ENCODE measurements at regions not wholly inside any gene's neighbourhood (a gene's known extent, or its start where the extent isn't known, plus 50 kb on each side); places are given as distances from the start of the nearest gene placed in this dataset.

- Histone ChIP-seq H2AFZ (ENCODE audit: low read length) (no peak overlapping the region), H3K27me3 (ENCODE audit: insufficient read depth, low read length) (no peaks in the 10 kb centered on the region), H3K4me2 (ENCODE audit: insufficient read depth, low read length) (no peak overlapping the region), H3K4me3 (ENCODE audit: insufficient read depth, low read length) (no peak overlapping the region), H3K27ac (ENCODE audit: low read depth, low read length) (no peak overlapping the region), H3K36me3 (ENCODE audit: insufficient read depth, low read length) (no peaks in the 10 kb centered on the region), H3K4me1 (ENCODE audit: insufficient read depth, low read length) (peaks cover 26% of the 10 kb centered on the region), H3K79me2 (ENCODE audit: insufficient read depth, low read length) (no peaks in the 10 kb centered on the region), H4K20me1 (ENCODE audit: insufficient read depth, low read length) (no peaks in the 10 kb centered on the region), H3K9me3 (ENCODE audit: low read depth, low read length) (no peaks in the 10 kb centered on the region)
- TF ChIP-seq, protein P1, sequence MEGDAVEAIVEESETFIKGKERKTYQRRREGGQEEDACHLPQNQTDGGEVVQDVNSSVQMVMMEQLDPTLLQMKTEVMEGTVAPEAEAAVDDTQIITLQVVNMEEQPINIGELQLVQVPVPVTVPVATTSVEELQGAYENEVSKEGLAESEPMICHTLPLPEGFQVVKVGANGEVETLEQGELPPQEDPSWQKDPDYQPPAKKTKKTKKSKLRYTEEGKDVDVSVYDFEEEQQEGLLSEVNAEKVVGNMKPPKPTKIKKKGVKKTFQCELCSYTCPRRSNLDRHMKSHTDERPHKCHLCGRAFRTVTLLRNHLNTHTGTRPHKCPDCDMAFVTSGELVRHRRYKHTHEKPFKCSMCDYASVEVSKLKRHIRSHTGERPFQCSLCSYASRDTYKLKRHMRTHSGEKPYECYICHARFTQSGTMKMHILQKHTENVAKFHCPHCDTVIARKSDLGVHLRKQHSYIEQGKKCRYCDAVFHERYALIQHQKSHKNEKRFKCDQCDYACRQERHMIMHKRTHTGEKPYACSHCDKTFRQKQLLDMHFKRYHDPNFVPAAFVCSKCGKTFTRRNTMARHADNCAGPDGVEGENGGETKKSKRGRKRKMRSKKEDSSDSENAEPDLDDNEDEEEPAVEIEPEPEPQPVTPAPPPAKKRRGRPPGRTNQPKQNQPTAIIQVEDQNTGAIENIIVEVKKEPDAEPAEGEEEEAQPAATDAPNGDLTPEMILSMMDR (IDR thresholded peaks at IDR 0.05; ENCODE audit: extremely low read depth, low read depth, low read length) = no peak
- DNase-seq (ENCODE audit: insufficient read length, low spot score, missing footprints) = no peak
Observed at GRCh38 chr6:47164877-47165276, 122.7 kb upstream of the ADGRF1 start.

DNA sequence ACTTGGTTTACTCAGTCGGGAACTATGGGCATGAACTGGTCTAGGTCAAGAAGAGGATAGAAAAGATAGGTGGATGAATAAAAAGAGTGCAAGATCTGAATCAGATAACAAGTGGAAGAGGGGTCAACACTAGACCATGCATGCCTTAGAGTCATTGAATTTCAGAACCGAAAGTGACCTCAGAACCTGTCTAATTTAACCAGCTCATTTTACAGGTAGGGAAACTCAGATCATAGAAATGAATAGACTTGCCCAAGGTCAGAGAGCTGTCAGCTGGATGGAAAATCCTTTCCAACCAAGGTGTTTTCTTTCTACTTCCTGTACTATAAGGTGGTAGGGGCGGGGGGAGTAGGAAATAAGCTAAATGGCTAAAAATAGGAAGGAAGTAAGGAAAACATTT is 121.4 kb upstream of the ADGRF1 start:
- H3K9me3 ChIP-seq (ENCODE audit: low read depth, low read length) = no peaks in the 10 kb centered on the region
- H3K79me2 ChIP-seq (ENCODE audit: insufficient read depth, low read length) = no peaks in the 10 kb centered on the region
- no peaks in the 10 kb centered on the region for H3K27me3 ChIP-seq (ENCODE audit: insufficient read depth, low read length)
- H4K20me1 ChIP-seq (ENCODE audit: insufficient read depth, low read length) = no peaks in the 10 kb centered on the region
- H2AFZ ChIP-seq (ENCODE audit: low read length) = no peak overlapping the region
- H3K36me3 ChIP-seq (ENCODE audit: insufficient read depth, low read length) = no peaks in the 10 kb centered on the region
- peak; percentile 47 for DNase-seq (ENCODE audit: insufficient read length, low spot score, missing footprints)
- H3K27ac ChIP-seq (ENCODE audit: low read depth, low read length) = no peak overlapping the region
- TF ChIP-seq, protein P1 (IDR thresholded peaks at IDR 0.05; ENCODE audit: extremely low read depth, low read depth, low read length) = no peak
- no peak overlapping the region for H3K4me3 ChIP-seq (ENCODE audit: insufficient read depth, low read length)
- H3K4me2 ChIP-seq (ENCODE audit: insufficient read depth, low read length) = no peak overlapping the region
- peaks cover 16% of the 10 kb centered on the region for H3K4me1 ChIP-seq (ENCODE audit: insufficient read depth, low read length)

- Histone ChIP-seq H3K4me1 (ENCODE audit: insufficient read depth, low read length) (peaks cover 9% of the 10 kb centered on the region), H3K27ac (ENCODE audit: low read depth, low read length) (no peak overlapping the region)
- TF ChIP-seq, protein P1 (IDR thresholded peaks at IDR 0.05; ENCODE audit: extremely low read depth, low read depth, low read length) = no peak
Observed at GRCh38 chr6:47162793-47163192, 120.7 kb upstream of the ADGRF1 start.

GRCh38 chr6:47162231-47162630 is 120.1 kb upstream of the ADGRF1 start:
- TF ChIP-seq, protein P1 (IDR thresholded peaks at IDR 0.05; ENCODE audit: extremely low read depth, low read depth, low read length) = no peak

More at GRCh38 chr6:47162793-47163192, 120.7 kb upstream of the ADGRF1 start:
- H2AFZ ChIP-seq (ENCODE audit: low read length) = no peak overlapping the region
- no peaks in the 10 kb centered on the region for H3K36me3 ChIP-seq (ENCODE audit: insufficient read depth, low read length)
- no peak overlapping the region for H3K4me3 ChIP-seq (ENCODE audit: insufficient read depth, low read length)
- no peaks in the 10 kb centered on the region for H3K9me3 ChIP-seq (ENCODE audit: low read depth, low read length)
- no peak overlapping the region for H3K4me2 ChIP-seq (ENCODE audit: insufficient read depth, low read length)
- H3K27me3 ChIP-seq (ENCODE audit: insufficient read depth, low read length) = no peaks in the 10 kb centered on the region
- DNase-seq (ENCODE audit: insufficient read length, low spot score, missing footprints) = no peak
- H4K20me1 ChIP-seq (ENCODE audit: insufficient read depth, low read length) = no peaks in the 10 kb centered on the region
- H3K79me2 ChIP-seq (ENCODE audit: insufficient read depth, low read length) = no peaks in the 10 kb centered on the region

More at GRCh38 chr6:47162231-47162630, 120.1 kb upstream of the ADGRF1 start:
- no peaks in the 10 kb centered on the region for H3K9me3 ChIP-seq (ENCODE audit: low read depth, low read length)
- H3K27me3 ChIP-seq (ENCODE audit: insufficient read depth, low read length) = no peaks in the 10 kb centered on the region
- no peaks in the 10 kb centered on the region for H4K20me1 ChIP-seq (ENCODE audit: insufficient read depth, low read length)
- H3K79me2 ChIP-seq (ENCODE audit: insufficient read depth, low read length) = no peaks in the 10 kb centered on the region
- peaks cover 3% of the 10 kb centered on the region for H3K4me1 ChIP-seq (ENCODE audit: insufficient read depth, low read length)
- DNase-seq (ENCODE audit: insufficient read length, low spot score, missing footprints) = no peak
- H2AFZ ChIP-seq (ENCODE audit: low read length) = no peak overlapping the region
- H3K27ac ChIP-seq (ENCODE audit: low read depth, low read length) = no peak overlapping the region
- no peak overlapping the region for H3K4me3 ChIP-seq (ENCODE audit: insufficient read depth, low read length)
- no peak overlapping the region for H3K4me2 ChIP-seq (ENCODE audit: insufficient read depth, low read length)
- no peaks in the 10 kb centered on the region for H3K36me3 ChIP-seq (ENCODE audit: insufficient read depth, low read length)

All from osteoblast (primary cell).